Thyroid gland (tissue), 4 donors: ENCODE measurements at regions not wholly inside any gene's neighbourhood (a gene's known extent, or its start where the extent isn't known, plus 50 kb on each side); places are given as distances from the start of the nearest gene placed in this dataset.

Experiments used
- CTCF ChIP-seq, 6 experiments: fragments of 200-600 bp in 3 of 6; fragments of 450-650 bp in 3 of 6; sonication (generic) in 3 of 6; IDR thresholded peaks; one replicate each; pipeline ENCODE4 v1.5.1; 2016 to 2019; ENCODE audit warnings: antibody characterized with exemption in 6 of 6, mild to moderate bottlenecking in 2 of 6, inconsistent platforms in 1 of 6, moderate library complexity in 1 of 6
- POLR2A ChIP-seq, 2 donors: fragments of 450-650 bp; IDR thresholded peaks; one replicate each; pipeline ENCODE4 v1.6.1; 2017; ENCODE audit warnings: antibody characterized with exemption in 2 of 2, mild to moderate bottlenecking in 2 of 2, moderate library complexity in 1 of 2

DNA sequence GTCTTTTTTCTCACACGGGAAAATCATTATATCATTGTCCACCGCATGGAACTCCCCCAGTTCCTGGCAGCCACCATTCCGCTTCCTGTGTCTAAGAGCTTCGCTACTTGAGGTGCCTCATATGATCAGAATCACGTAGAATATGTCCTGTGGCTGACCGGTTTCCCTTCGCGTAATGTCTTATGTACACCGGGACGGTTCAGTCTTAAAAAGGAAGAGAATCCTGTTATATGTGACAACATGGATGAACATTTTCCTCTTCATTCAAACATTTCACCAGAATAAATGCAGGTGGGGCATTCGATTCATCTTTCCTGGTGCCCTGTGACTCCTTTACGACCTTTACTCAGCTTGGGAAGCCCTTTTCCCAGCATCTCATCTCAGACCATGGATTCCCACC, 131.7 kb upstream of the TWIST2 start:
- TF ChIP-seq CTCF (IDR thresholded peaks at IDR 0.05) (no peak), POLR2A (IDR thresholded peaks at IDR 0.05) (no peak)
